ENCODE measurements at regions not wholly inside any gene's neighbourhood (a gene's known extent, or its start where the extent isn't known, plus 50 kb on each side); places are given as distances from the start of the nearest gene placed in this dataset.

DNA sequence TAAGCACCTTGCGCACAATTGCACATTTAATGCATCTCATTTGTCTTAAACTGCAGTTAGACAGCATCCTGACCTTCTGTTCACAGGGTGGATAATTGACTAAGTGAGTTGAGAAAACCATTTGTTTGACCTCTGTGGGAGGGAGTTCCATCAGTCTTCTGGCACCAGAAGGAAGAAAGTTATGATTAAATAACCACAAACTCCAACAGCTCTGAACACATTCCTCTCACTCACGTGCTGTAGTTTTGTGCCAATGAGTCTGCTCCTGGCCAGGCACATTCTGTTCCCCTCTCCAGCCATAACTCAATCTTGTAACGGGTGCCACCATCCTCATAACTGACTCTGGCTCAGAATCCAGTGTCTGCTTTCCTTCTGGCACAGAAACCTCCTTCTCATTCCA is 817.2 kb downstream of the SLITRK1 start:
- ATAC-seq, result peak; percentile 99
- no peak overlapping the region for H3K4me3 ChIP-seq
- no peaks in the 10 kb centered on the region for H3K9me3 ChIP-seq
- peak overlapping the region; percentile 53 to 62 (median 58) for H3K27ac ChIP-seq
- no peaks in the 10 kb centered on the region for H3K36me3 ChIP-seq
- peak; percentile 70 for TF ChIP-seq EP300 (IDR thresholded peaks at IDR 0.05)
- no peak for TF ChIP-seq POLR2A (IDR thresholded peaks at IDR 0.05)
- TF ChIP-seq, protein P1, sequence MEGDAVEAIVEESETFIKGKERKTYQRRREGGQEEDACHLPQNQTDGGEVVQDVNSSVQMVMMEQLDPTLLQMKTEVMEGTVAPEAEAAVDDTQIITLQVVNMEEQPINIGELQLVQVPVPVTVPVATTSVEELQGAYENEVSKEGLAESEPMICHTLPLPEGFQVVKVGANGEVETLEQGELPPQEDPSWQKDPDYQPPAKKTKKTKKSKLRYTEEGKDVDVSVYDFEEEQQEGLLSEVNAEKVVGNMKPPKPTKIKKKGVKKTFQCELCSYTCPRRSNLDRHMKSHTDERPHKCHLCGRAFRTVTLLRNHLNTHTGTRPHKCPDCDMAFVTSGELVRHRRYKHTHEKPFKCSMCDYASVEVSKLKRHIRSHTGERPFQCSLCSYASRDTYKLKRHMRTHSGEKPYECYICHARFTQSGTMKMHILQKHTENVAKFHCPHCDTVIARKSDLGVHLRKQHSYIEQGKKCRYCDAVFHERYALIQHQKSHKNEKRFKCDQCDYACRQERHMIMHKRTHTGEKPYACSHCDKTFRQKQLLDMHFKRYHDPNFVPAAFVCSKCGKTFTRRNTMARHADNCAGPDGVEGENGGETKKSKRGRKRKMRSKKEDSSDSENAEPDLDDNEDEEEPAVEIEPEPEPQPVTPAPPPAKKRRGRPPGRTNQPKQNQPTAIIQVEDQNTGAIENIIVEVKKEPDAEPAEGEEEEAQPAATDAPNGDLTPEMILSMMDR (IDR thresholded peaks at IDR 0.05), result no peak
- TF ChIP-seq POLR2AphosphoS5 (IDR thresholded peaks at IDR 0.05), result peak; percentile 100
- peaks cover 0 to 20% (median 4%) of the 10 kb centered on the region in 3 donors for H3K4me1 ChIP-seq
- WGBS, 2 donors (ENCODE audit: low coverage in 1 of 2), result 5 to 17% methylated on average over 3 of the region's 3 CpGs
- no peaks in the 10 kb centered on the region for H3K27me3 ChIP-seq

DNA sequence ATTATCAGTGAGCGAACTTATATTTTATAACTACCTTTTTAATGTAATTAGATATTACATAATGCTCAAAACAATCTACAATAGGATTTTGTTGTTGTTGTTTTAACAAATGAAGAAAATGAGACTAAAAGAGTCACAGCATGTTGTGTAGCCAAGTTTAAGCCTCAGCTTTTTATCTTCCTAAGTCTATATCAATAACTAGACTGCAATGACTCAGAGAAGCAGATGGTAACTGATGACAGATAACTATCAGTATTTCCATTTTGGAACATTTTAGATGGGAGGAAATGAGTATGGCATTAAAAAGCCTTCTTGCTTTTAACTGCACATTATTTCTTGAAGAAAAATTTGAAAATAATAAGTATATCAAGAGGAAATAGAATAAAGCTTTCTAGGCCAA is 825.2 kb downstream of the SLITRK1 start:
- no peak for ATAC-seq
- no peak for TF ChIP-seq EP300 (IDR thresholded peaks at IDR 0.05)
- TF ChIP-seq, protein P1 (IDR thresholded peaks at IDR 0.05), result no peak
- H3K4me3 ChIP-seq, result no peak overlapping the region
- no peaks in the 10 kb centered on the region for H3K27me3 ChIP-seq
- H3K27ac ChIP-seq, result no peak overlapping the region
- H3K4me1 ChIP-seq, result no peaks in the 10 kb centered on the region
- H3K9me3 ChIP-seq, result no peaks in the 10 kb centered on the region
- H3K36me3 ChIP-seq, result no peaks in the 10 kb centered on the region
- 96 to 100% methylated on average over 1 of the region's 1 CpG for WGBS, 2 donors (ENCODE audit: low coverage in 1 of 2)

DNA sequence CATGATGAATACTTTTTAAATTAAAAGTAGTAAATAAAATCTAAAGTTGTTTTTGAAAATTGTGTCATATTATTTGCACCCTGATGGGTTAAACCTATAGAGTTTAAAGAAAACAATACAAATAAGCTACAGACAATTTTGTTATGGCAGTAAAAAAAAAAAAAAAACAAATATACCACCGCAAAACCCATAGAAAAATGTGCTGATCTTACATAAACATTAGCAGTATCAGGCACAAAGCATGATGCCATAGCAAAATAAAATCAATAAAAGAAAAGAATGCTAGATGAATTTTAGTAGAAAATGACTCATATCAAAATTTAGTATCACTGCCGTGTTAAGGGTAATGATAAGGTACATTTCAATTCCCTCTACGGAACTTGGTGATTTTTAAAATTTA is 826.0 kb downstream of the SLITRK1 start:
- no peaks in the 10 kb centered on the region for H3K27me3 ChIP-seq
- no peak for ATAC-seq
- WGBS, 2 donors (ENCODE audit: low coverage in 1 of 2), result 94 to 98% methylated on average over 3 of the region's 3 CpGs

GRCh38 chr13:83048419-83048818 is 833.9 kb downstream of the SLITRK1 start:
- Histone ChIP-seq H3K4me1 (no peaks in the 10 kb centered on the region), H3K27ac (no peak overlapping the region), H3K9me3 (no peaks in the 10 kb centered on the region), H3K4me3 (no peak overlapping the region), H3K36me3 (no peaks in the 10 kb centered on the region), H3K27me3 (no peaks in the 10 kb centered on the region)
- no peak for ATAC-seq
- TF ChIP-seq POLR2AphosphoS5 (IDR thresholded peaks at IDR 0.05) (no peak), EP300 (IDR thresholded peaks at IDR 0.05) (no peak), POLR2A (IDR thresholded peaks at IDR 0.05) (no peak)
- TF ChIP-seq, protein P1 (IDR thresholded peaks at IDR 0.05), result no peak
- 89 to 92% methylated on average over 1 of the region's 1 CpG for WGBS, 2 donors (ENCODE audit: low coverage in 1 of 2)

More for the DNA sequence above, 826.0 kb downstream of the SLITRK1 start:
- TF ChIP-seq POLR2A (IDR thresholded peaks at IDR 0.05) (no peak), POLR2AphosphoS5 (IDR thresholded peaks at IDR 0.05) (no peak), EP300 (IDR thresholded peaks at IDR 0.05) (no peak)
- TF ChIP-seq, protein P1 (IDR thresholded peaks at IDR 0.05), result no peak
- H3K9me3 ChIP-seq, result no peaks in the 10 kb centered on the region
- no peak overlapping the region for H3K27ac ChIP-seq
- H3K4me3 ChIP-seq, result no peak overlapping the region
- no peaks in the 10 kb centered on the region for H3K36me3 ChIP-seq
- H3K4me1 ChIP-seq, result no peaks in the 10 kb centered on the region

DNA sequence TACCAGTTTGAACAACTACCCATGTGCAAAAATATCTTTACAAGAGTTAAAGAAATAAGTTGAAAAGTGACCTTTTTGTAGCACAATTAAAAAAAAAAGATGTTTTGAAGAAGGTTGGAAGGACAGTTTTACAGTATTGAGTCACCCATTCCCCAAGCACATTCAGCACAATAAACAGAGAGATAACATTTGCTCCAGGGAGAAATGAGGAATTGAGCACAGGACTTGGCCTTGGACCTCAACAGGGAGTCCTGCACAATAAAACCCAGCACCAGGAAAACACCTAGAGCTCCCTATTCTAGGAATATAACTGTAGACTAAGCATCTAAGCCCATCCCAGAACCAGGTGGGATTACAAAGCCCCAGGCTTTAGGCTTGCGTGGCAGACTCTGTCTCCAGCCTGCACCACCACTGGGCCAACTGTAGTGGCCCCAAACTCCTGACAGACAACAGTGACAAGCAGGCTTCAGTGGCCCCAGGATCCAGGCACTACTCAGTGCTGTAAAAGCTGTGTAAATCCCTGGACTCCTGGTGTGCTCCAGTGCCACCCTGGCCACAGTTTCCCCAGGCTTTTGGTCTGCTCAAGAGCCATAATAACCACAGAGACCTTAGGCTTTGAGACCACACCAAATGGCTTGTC is 857.2 kb downstream of the SLITRK1 start:
- no peaks in the 10 kb centered on the region for H3K36me3 ChIP-seq
- H3K4me3 ChIP-seq, result no peak overlapping the region
- no peak overlapping the region for H3K27ac ChIP-seq
- no peaks in the 10 kb centered on the region for H3K27me3 ChIP-seq
- WGBS, 2 donors (ENCODE audit: low coverage in 1 of 2), result 83% methylated on average over 1 of the region's 1 CpG; no CpG with 5 or more reads in 1 of the 2 donors
- ATAC-seq, result no peak
- H3K9me3 ChIP-seq, result peaks cover 0 to 5% (median 0%) of the 10 kb centered on the region in 3 donors
- H3K4me1 ChIP-seq, result no peaks in the 10 kb centered on the region
- TF ChIP-seq POLR2A (IDR thresholded peaks at IDR 0.05) (no peak), POLR2AphosphoS5 (IDR thresholded peaks at IDR 0.05) (no peak), EP300 (IDR thresholded peaks at IDR 0.05) (no peak)
- TF ChIP-seq, protein P1 (IDR thresholded peaks at IDR 0.05), result no peak

Measured in gastroesophageal sphincter (tissue), 4 donors.